GM12874 (cell line): ENCODE measurements at regions not wholly inside any gene's neighbourhood (a gene's known extent, or its start where the extent isn't known, plus 50 kb on each side); places are given as distances from the start of the nearest gene placed in this dataset.

ENCODE experiments used
- CTCF ChIP-seq: IDR thresholded peaks from 2 replicates; pipeline ENCODE4 v1.5.1; 2011; ENCODE audit warnings: low read depth, mild to moderate bottlenecking, control low read depth, low read length, moderate library complexity; ENCODE audit not compliant: insufficient read depth

- TF ChIP-seq CTCF, result no peak
Measured at GRCh38 chr5:63524281-63524680, 438.0 kb downstream of the HTR1A start.

GRCh38 chr5:63516006-63516405, 446.2 kb downstream of the HTR1A start:
- TF ChIP-seq CTCF, result no peak

- TF ChIP-seq CTCF, result no peak
Measured at GRCh38 chr5:63500242-63500641, 462.0 kb downstream of the HTR1A start.

GRCh38 chr5:63495225-63495624, 467.0 kb downstream of the HTR1A start:
- no peak for TF ChIP-seq CTCF

- no peak for TF ChIP-seq CTCF
Measured at GRCh38 chr5:63483338-63483737, 478.9 kb downstream of the HTR1A start.

GRCh38 chr5:63473335-63473967, 488.8 kb downstream of the HTR1A start:
- TF ChIP-seq CTCF, result no peak

GRCh38 chr5:63456279-63456678, 506.0 kb downstream of the HTR1A start:
- no peak for TF ChIP-seq CTCF

GRCh38 chr5:63451188-63451587, 511.1 kb downstream of the HTR1A start:
- no peak for TF ChIP-seq CTCF
